ENCODE measurements at regions not wholly inside any gene's neighbourhood (a gene's known extent, or its start where the extent isn't known, plus 50 kb on each side); places are given as distances from the start of the nearest gene placed in this dataset.

DNA sequence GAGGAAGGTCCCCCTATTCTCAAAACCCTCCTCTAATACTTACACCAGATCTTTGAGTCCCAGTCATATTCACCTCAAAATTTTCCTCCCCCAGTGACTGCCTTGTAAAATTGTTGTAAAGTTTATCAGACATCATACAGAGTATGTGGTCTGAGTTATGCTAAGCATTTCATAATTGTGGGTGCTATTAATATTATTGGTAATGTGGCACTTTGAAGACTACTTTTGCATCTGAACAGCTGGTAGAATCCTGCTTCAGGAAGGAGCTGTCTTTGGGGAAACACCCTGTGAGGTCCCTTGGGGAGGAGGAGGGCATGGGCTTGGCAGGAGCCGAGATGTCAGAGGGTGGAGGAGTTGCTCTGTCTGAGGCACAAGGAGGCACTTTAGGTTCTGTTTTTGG lies 164.9 kb upstream of the ZNF618 start:
- no peak overlapping the region for H3K4me3 ChIP-seq (ENCODE audit: low read length)
- no peak for DNase-seq (ENCODE audit: low read depth)
- TF ChIP-seq, protein P1, sequence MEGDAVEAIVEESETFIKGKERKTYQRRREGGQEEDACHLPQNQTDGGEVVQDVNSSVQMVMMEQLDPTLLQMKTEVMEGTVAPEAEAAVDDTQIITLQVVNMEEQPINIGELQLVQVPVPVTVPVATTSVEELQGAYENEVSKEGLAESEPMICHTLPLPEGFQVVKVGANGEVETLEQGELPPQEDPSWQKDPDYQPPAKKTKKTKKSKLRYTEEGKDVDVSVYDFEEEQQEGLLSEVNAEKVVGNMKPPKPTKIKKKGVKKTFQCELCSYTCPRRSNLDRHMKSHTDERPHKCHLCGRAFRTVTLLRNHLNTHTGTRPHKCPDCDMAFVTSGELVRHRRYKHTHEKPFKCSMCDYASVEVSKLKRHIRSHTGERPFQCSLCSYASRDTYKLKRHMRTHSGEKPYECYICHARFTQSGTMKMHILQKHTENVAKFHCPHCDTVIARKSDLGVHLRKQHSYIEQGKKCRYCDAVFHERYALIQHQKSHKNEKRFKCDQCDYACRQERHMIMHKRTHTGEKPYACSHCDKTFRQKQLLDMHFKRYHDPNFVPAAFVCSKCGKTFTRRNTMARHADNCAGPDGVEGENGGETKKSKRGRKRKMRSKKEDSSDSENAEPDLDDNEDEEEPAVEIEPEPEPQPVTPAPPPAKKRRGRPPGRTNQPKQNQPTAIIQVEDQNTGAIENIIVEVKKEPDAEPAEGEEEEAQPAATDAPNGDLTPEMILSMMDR (conservative IDR thresholded peaks at IDR 0.05; ENCODE audit: low read length): no peak

DNA sequence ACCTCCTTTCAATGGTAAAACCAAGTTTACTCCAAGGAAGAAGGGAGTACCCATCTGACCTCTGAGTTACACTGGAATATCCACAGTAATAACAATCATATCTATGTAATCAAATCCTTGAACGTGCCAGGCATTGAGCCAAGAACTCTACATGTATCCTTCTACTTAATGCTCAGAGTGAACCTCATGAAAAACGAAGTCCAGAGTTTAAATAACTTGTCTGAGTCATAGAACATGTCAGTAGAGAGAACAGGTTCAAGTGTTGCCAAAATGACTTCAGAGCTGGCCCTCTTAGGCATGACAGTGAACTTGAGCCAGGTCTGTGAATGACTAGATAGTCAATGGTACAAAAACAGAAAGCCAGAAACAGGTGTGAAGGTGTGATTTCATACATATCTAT lies 164.1 kb upstream of the ZNF618 start:
- TF ChIP-seq, protein P1 (conservative IDR thresholded peaks at IDR 0.05; ENCODE audit: low read length): no peak
- DNase-seq (ENCODE audit: low read depth): peak; percentile 5
- H3K4me3 ChIP-seq (ENCODE audit: low read length): no peak overlapping the region

DNA sequence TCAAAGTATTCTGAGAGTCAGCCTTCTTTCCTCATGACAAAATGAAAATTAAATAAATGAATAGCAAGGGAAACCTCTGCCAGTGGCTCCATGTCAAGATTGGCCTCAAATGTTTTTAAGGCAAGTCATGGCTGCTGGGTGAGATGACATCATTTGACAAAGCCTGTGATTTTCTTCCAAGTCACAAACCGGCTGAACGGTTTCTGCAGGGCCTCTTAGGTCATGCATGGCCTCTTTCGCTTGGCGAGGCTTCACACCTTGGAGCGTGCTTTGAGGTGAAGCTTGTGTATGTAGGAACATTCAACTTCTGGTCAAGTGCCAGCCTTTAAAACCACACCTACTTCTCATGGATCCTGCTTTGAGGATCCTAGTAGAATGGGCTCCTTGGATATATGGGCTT lies 161.0 kb upstream of the ZNF618 start:
- TF ChIP-seq, protein P1 (conservative IDR thresholded peaks at IDR 0.05; ENCODE audit: low read length): no peak
- no peak overlapping the region for H3K4me3 ChIP-seq (ENCODE audit: low read length)
- DNase-seq (ENCODE audit: low read depth): peak; percentile 58

DNA sequence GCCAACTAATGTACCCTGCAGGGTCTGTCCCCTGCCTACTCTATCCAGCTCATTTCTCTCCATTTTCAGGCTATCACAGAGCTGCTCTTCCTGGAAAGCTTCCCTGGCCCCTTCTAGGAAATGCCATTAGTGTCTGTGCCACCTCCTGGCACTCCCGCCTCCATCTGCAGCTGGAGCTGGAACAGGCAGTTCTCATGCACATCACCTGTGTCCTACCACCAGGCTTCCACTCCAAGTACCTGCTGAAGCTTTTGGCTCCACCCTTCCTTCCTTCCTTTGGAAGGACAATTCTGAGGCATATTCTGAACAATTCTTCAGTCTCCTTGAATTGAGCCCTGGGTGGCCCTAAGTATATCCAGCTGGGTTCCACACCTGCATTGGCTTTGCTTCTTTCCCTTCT lies 156.2 kb upstream of the ZNF618 start:
- no peak overlapping the region for H3K4me3 ChIP-seq (ENCODE audit: low read length)
- no peak for DNase-seq (ENCODE audit: low read depth)
- TF ChIP-seq, protein P1 (conservative IDR thresholded peaks at IDR 0.05; ENCODE audit: low read length): no peak

DNA sequence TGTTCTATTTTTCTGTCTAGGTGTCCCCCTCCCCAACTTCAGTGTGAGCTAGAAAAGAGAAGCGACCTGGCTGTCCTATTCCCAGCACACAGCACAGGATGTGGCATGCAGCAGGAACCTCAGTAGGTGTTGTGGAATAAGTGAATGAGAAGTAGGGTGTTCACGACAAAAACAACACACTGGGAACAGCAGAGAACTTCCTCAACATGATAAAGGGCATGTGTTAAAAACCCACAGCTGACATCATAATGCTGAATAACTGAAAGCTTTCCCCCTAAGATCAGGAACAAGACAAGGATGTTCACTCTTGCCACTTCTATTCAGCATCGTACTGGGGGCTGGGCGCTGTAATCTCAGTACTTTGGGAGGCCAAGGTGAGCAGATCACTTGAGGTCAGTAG lies 155.6 kb upstream of the ZNF618 start:
- TF ChIP-seq, protein P1 (conservative IDR thresholded peaks at IDR 0.05; ENCODE audit: low read length): no peak
- H3K4me3 ChIP-seq (ENCODE audit: low read length): no peak overlapping the region
- DNase-seq (ENCODE audit: low read depth): no peak

DNA sequence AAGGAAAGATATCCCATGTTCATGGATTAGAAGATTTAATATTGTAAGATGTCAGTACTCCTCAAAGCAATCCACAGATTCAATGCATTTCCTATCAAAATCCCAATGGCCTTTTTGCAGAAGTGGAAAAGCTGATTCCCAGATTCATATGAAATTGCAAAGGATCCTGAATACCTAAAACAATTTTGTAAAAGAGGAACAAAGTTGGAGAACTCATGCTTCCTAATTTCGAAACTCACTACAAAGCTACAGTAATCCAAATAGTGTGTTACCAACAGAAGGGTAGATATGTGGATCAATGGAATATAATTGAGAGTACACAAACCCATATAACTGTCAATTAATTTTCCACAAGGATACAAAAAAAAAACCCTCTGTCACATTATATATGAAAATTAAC lies 154.3 kb upstream of the ZNF618 start:
- no peak overlapping the region for H3K4me3 ChIP-seq (ENCODE audit: low read length)
- TF ChIP-seq, protein P1 (conservative IDR thresholded peaks at IDR 0.05; ENCODE audit: low read length): no peak
- DNase-seq (ENCODE audit: low read depth): no peak

DNA sequence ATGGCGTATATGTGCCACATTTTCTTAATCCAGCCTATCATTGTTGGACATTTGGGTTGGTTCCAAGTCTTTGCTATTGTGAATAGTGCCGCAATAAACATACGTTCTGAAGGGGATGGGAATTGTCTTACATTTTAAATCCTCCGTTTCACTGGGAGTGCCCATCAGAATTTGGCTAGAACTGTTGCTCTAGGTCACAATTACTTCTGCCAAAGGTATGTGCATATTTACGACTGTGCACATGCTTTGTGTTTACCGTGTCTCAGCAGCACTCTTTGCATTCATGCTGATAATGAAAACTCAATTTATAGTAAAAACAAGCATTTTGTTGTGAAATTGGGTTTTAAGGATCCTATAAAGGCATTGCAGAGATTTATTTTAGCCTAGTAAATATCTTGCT lies 151.9 kb upstream of the ZNF618 start:
- TF ChIP-seq, protein P1 (conservative IDR thresholded peaks at IDR 0.05; ENCODE audit: low read length): no peak
- no peak overlapping the region for H3K4me3 ChIP-seq (ENCODE audit: low read length)
- no peak for DNase-seq (ENCODE audit: low read depth)
